ENCODE measurements at regions not wholly inside any gene's neighbourhood (a gene's known extent, or its start where the extent isn't known, plus 50 kb on each side); places are given as distances from the start of the nearest gene placed in this dataset.

GRCh38 chr2:175308005-175308404 is 126.5 kb upstream of the ATP5MC3 start:
- TF ChIP-seq EZH2 (IDR thresholded peaks at IDR 0.05; ENCODE audit: insufficient read depth, low read length) = no peak
- TF ChIP-seq CTCF (IDR thresholded peaks at IDR 0.05; ENCODE audit: insufficient read depth, low read depth, low read length) = no peak
- H3K4me2 ChIP-seq (ENCODE audit: low read length) = no peak overlapping the region
- FAIRE-seq (no peak), DNase-seq (ENCODE audit: low read depth) (no peak)
- no peaks in the 10 kb centered on the region for H4K20me1 ChIP-seq (ENCODE audit: insufficient read depth, low read length)
- H3K27ac Mint-ChIP-seq (ENCODE audit: unreplicated experiment) = no peak overlapping the region
- no peaks in the 10 kb centered on the region for H3K79me2 ChIP-seq (ENCODE audit: insufficient read depth, low read length)
- peaks cover 11% of the 10 kb centered on the region for H3K27me3 Mint-ChIP-seq (ENCODE audit: low read depth, unreplicated experiment)
- no peaks in the 10 kb centered on the region for H3K4me1 ChIP-seq (ENCODE audit: insufficient read depth, low read length)
- H3K36me3 Mint-ChIP-seq (ENCODE audit: low read depth, unreplicated experiment) = no peaks in the 10 kb centered on the region
- peaks cover 4% of the 10 kb centered on the region for H3K27me3 ChIP-seq (ENCODE audit: insufficient read depth, low read length)
- no peak overlapping the region for H3K4me3 ChIP-seq (ENCODE audit: insufficient read depth, low read depth, low read length)
- no peaks in the 10 kb centered on the region for H3K9me3 ChIP-seq (ENCODE audit: insufficient read depth, low read depth, low read length)
- H3K9ac ChIP-seq (ENCODE audit: low read length) = no peak overlapping the region
- no peak overlapping the region for H3K27ac ChIP-seq (ENCODE audit: low read depth, low read length)
- H3K4me1 Mint-ChIP-seq (ENCODE audit: low read depth, unreplicated experiment) = peaks cover 4% of the 10 kb centered on the region
- no peaks in the 10 kb centered on the region for H3K9me3 Mint-ChIP-seq (ENCODE audit: unreplicated experiment)
- H3K4me3 Mint-ChIP-seq (ENCODE audit: unreplicated experiment) = no peak overlapping the region
- no peak overlapping the region for H2AFZ ChIP-seq (ENCODE audit: low read depth, low read length)
- H3K36me3 ChIP-seq (ENCODE audit: insufficient read depth, low read length) = no peaks in the 10 kb centered on the region

GRCh38 chr2:175304541-175304940 is 123.0 kb upstream of the ATP5MC3 start:
- H3K27ac ChIP-seq (ENCODE audit: low read depth, low read length) = no peak overlapping the region
- H3K9ac ChIP-seq (ENCODE audit: low read length) = no peak overlapping the region
- Mint-ChIP-seq H3K9me3 (ENCODE audit: unreplicated experiment) (no peaks in the 10 kb centered on the region), H3K4me1 (ENCODE audit: low read depth, unreplicated experiment) (no peaks in the 10 kb centered on the region), H3K4me3 (ENCODE audit: unreplicated experiment) (no peak overlapping the region), H3K27ac (ENCODE audit: unreplicated experiment) (no peak overlapping the region), H3K36me3 (ENCODE audit: low read depth, unreplicated experiment) (no peaks in the 10 kb centered on the region), H3K27me3 (ENCODE audit: low read depth, unreplicated experiment) (peaks cover 11% of the 10 kb centered on the region)
- peaks cover 2% of the 10 kb centered on the region for H3K27me3 ChIP-seq (ENCODE audit: insufficient read depth, low read length)
- no peaks in the 10 kb centered on the region for H3K36me3 ChIP-seq (ENCODE audit: insufficient read depth, low read length)
- H3K4me2 ChIP-seq (ENCODE audit: low read length) = no peak overlapping the region
- no peaks in the 10 kb centered on the region for H4K20me1 ChIP-seq (ENCODE audit: insufficient read depth, low read length)
- no peaks in the 10 kb centered on the region for H3K79me2 ChIP-seq (ENCODE audit: insufficient read depth, low read length)
- H3K9me3 ChIP-seq (ENCODE audit: insufficient read depth, low read depth, low read length) = no peaks in the 10 kb centered on the region
- TF ChIP-seq CTCF (IDR thresholded peaks at IDR 0.05; ENCODE audit: insufficient read depth, low read depth, low read length) (no peak), EZH2 (IDR thresholded peaks at IDR 0.05; ENCODE audit: insufficient read depth, low read length) (no peak)
- H3K4me3 ChIP-seq (ENCODE audit: insufficient read depth, low read depth, low read length) = no peak overlapping the region
- no peak for DNase-seq (ENCODE audit: low read depth)
- no peak overlapping the region for H2AFZ ChIP-seq (ENCODE audit: low read depth, low read length)
- no peaks in the 10 kb centered on the region for H3K4me1 ChIP-seq (ENCODE audit: insufficient read depth, low read length)
- no peak for FAIRE-seq

- no peaks in the 10 kb centered on the region for H3K4me1 Mint-ChIP-seq (ENCODE audit: low read depth, unreplicated experiment)
- Histone ChIP-seq H3K4me3 (ENCODE audit: insufficient read depth, low read depth, low read length) (no peak overlapping the region), H4K20me1 (ENCODE audit: insufficient read depth, low read length) (no peaks in the 10 kb centered on the region), H3K9me3 (ENCODE audit: insufficient read depth, low read depth, low read length) (no peaks in the 10 kb centered on the region), H3K36me3 (ENCODE audit: insufficient read depth, low read length) (no peaks in the 10 kb centered on the region), H2AFZ (ENCODE audit: low read depth, low read length) (no peak overlapping the region), H3K27ac (ENCODE audit: low read depth, low read length) (no peak overlapping the region), H3K79me2 (ENCODE audit: insufficient read depth, low read length) (no peaks in the 10 kb centered on the region), H3K4me2 (ENCODE audit: low read length) (no peak overlapping the region), H3K9ac (ENCODE audit: low read length) (no peak overlapping the region), H3K27me3 (ENCODE audit: insufficient read depth, low read length) (peaks cover 10% of the 10 kb centered on the region), H3K4me1 (ENCODE audit: insufficient read depth, low read length) (no peaks in the 10 kb centered on the region)
- TF ChIP-seq CTCF (IDR thresholded peaks at IDR 0.05; ENCODE audit: insufficient read depth, low read depth, low read length) (no peak), EZH2 (IDR thresholded peaks at IDR 0.05; ENCODE audit: insufficient read depth, low read length) (no peak)
- no peak overlapping the region for H3K4me3 Mint-ChIP-seq (ENCODE audit: unreplicated experiment)
- H3K36me3 Mint-ChIP-seq (ENCODE audit: low read depth, unreplicated experiment) = no peaks in the 10 kb centered on the region
- FAIRE-seq (no peak), DNase-seq (ENCODE audit: low read depth) (no peak)
- H3K9me3 Mint-ChIP-seq (ENCODE audit: unreplicated experiment) = no peaks in the 10 kb centered on the region
- no peak overlapping the region for H3K27ac Mint-ChIP-seq (ENCODE audit: unreplicated experiment)
- peaks cover 31% of the 10 kb centered on the region for H3K27me3 Mint-ChIP-seq (ENCODE audit: low read depth, unreplicated experiment)
Measured at GRCh38 chr2:175293776-175294175, 112.3 kb upstream of the ATP5MC3 start.
